Heart left ventricle (tissue), 13 donors: ENCODE measurements at regions not wholly inside any gene's neighbourhood (a gene's known extent, or its start where the extent isn't known, plus 50 kb on each side); places are given as distances from the start of the nearest gene placed in this dataset.

Source experiments
- POLR2A ChIP-seq, 2 donors: fragments of 450-650 bp; IDR thresholded peaks; one replicate each; pipeline ENCODE4 v1.6.1; 2017; ENCODE audit warnings: antibody characterized with exemption in 2 of 2, mild to moderate bottlenecking in 2 of 2, moderate library complexity in 2 of 2
- TF ChIP-seq, protein P1 (sequence below), 12 donors: fragments of 200-600 bp; sonication (generic) in 4 of 12; IDR thresholded peaks; one replicate each; pipeline versions ENCODE4 v1.5.0 to v1.8.0; 2018 to 2022; ENCODE audit warnings: antibody characterized with exemption in 12 of 12, mild to moderate bottlenecking in 5 of 12
- donor health status: ischemic (EF 13 %, LVEDD 7.1; RV severe dilation, severe dysfunction).
- donor health status: DM: no; HTN: yes; CAD: no.
- donor health status: DM: no; HTN: no; CAD: no.
- donor health status: ischemic (EF 25% LVEDD 6.9; RV normal size, moderate dysfunction).
- donor health status: ischemic (EF 25% LVEDD 5.7; RV mildly dilated, moderate dysfunction).
- donor health status: ischemic (EF 35%, LVEDD 5.7; RV mildly dilated, moderate dysfunction).
- donor health status: nonischemic (EF 11% LVEDD 7.7; RV severe dilation, severe dysfunction).
- donor health status: DM: yes; HTN: yes; CAD: no.
- donor health status: PGD.
- donor health status: ischemic (EF 29% LVEDD 5.4; RV normal size, mild dysfunction).
- donor health status: nonischemic (EF 23%, LVEDD 6.1; RV moderate dilation, normal function).

DNA sequence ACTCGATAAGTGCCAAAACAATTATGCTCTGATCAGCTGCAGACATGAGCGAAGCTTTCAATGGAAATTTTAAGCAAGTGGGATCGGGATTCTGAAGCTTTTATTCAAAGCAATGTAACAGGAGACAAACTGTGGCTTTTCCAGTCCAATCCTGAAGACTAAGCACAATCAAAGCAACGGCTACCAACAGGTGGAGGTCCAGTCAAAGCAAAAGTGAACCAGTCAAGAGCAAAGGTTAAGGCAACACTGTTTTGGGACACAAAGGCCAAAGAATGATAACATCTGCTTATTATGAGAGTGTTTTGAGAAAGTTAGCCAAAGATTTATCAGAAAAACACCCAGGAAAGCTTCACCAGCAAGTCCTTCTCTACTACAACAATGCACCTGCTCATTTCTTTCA lies 170.1 kb downstream of the SEC16B start:
- TF ChIP-seq, protein P1, sequence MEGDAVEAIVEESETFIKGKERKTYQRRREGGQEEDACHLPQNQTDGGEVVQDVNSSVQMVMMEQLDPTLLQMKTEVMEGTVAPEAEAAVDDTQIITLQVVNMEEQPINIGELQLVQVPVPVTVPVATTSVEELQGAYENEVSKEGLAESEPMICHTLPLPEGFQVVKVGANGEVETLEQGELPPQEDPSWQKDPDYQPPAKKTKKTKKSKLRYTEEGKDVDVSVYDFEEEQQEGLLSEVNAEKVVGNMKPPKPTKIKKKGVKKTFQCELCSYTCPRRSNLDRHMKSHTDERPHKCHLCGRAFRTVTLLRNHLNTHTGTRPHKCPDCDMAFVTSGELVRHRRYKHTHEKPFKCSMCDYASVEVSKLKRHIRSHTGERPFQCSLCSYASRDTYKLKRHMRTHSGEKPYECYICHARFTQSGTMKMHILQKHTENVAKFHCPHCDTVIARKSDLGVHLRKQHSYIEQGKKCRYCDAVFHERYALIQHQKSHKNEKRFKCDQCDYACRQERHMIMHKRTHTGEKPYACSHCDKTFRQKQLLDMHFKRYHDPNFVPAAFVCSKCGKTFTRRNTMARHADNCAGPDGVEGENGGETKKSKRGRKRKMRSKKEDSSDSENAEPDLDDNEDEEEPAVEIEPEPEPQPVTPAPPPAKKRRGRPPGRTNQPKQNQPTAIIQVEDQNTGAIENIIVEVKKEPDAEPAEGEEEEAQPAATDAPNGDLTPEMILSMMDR (IDR thresholded peaks at IDR 0.05): no peak
- TF ChIP-seq POLR2A (IDR thresholded peaks at IDR 0.05): no peak
